ENCODE measurements at regions not wholly inside any gene's neighbourhood (a gene's known extent, or its start where the extent isn't known, plus 50 kb on each side); places are given as distances from the start of the nearest gene placed in this dataset.

DNA sequence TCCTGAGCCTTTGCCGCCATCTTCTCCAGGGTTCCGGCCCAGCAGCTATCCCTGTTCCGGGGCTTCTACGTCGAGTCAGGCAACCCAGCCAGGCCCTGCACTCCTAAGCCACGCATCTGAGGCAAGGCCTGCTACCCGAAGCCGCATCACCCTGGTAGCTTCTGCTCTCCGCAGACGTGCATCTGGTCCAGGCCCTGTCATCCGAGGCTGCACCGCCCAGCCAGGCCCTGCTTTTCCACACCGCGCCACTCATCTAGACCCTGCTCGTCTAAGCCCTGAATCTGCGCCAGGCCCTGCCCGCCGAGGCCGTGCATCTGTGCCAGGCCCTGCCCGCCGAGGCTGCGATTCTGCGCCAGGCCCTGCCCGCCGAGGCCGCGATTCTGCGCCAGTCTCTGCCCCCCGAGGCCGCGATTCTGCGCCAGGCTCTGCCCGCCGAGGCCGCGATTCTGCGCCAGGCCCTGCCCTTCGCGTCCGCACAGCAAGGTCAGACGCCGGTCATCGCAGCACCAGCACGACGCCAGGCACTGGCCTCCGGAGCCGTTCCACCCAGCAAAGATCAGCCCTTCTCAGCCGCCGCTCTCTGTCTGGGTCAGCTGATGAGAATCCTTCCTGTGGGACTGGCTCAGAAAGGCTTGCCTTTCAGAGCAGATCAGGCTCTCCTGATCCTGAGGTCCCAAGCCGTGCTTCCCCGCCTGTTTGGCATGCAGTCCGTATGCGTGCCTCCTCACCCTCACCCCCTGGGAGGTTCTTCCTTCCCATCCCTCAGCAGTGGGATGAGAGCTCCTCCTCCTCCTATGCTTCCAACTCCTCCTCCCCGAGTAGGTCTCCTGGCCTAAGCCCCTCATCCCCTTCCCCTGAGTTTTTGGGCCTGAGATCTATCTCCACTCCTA lies 75.1 kb downstream of the NUDT10 start:
- Histone ChIP-seq H3K4me3 (no peak overlapping the region), H3K36me3 (no peaks in the 10 kb centered on the region), H3K9me3 (no peaks in the 10 kb centered on the region), H3K27me3 (no peaks in the 10 kb centered on the region), H3K27ac (no peak overlapping the region), H3K4me1 (no peaks in the 10 kb centered on the region)
- no peak for DNase-seq
- intact Hi-C loops (cut with DNase I; ENCODE audit: low total_unique reads): no loop called here
- TF ChIP-seq, protein P1, sequence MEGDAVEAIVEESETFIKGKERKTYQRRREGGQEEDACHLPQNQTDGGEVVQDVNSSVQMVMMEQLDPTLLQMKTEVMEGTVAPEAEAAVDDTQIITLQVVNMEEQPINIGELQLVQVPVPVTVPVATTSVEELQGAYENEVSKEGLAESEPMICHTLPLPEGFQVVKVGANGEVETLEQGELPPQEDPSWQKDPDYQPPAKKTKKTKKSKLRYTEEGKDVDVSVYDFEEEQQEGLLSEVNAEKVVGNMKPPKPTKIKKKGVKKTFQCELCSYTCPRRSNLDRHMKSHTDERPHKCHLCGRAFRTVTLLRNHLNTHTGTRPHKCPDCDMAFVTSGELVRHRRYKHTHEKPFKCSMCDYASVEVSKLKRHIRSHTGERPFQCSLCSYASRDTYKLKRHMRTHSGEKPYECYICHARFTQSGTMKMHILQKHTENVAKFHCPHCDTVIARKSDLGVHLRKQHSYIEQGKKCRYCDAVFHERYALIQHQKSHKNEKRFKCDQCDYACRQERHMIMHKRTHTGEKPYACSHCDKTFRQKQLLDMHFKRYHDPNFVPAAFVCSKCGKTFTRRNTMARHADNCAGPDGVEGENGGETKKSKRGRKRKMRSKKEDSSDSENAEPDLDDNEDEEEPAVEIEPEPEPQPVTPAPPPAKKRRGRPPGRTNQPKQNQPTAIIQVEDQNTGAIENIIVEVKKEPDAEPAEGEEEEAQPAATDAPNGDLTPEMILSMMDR (IDR thresholded peaks at IDR 0.05): no peak

DNA sequence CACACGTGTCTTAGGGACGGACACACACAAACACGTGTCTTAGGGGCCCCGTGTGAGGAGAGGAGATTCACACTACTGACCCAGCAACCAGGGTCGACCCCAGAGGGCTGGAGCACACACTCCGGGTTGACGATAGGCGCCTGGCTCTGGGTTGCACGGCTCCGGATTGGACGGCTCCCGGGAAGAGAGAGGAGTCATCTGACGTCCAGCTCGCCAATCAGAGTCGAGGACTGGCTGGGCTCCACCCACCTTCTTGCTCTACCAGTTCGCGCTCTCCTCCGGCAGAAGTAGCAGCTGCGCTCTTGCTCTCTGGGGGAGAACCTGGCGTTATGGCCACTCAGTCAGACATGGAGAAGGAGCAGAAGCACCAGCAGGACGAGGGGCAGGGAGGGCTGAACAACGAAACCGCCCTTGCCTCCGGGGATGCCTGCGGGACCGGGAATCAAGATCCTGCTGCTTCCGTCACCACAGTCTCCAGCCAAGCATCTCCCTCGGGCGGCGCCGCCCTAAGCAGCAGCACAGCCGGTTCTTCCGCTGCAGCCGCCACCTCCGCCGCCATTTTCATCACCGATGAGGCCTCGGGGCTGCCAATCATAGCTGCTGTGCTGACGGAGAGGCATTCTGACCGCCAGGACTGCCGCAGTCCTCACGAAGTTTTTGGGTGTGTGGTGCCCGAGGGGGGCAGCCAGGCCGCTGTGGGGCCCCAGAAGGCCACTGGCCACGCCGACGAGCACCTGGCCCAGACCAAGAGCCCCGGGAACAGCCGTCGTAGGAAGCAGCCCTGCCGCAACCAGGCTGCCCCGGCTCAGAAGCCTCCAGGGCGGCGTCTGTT lies 74.3 kb downstream of the NUDT10 start:
- intact Hi-C loops (cut with DNase I; ENCODE audit: low total_unique reads): no loop called here
- no peaks in the 10 kb centered on the region for H3K27me3 ChIP-seq
- H3K4me1 ChIP-seq: no peaks in the 10 kb centered on the region
- DNase-seq: no peak
- H3K9me3 ChIP-seq: no peaks in the 10 kb centered on the region
- no peaks in the 10 kb centered on the region for H3K36me3 ChIP-seq
- no peak overlapping the region for H3K27ac ChIP-seq
- TF ChIP-seq, protein P1 (IDR thresholded peaks at IDR 0.05): no peak
- H3K4me3 ChIP-seq: no peak overlapping the region

DNA sequence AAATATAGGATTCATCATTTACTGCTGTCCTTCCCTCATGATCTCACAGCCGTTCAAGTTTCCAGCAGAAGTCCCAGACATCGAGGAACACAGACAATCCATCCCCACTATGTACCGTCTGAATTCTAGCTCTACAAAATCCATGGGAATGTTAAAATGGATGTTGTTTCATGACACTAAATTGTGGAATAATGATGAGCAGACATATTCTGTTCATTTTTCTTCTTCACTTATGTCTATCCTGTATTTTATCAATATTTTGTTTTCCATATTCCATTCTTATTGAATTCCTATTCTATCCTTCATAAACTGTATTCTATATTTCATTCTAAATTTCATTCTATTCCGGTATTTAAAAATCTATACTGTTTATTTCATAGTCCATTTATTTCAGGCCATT lies 71.8 kb downstream of the NUDT10 start:
- intact Hi-C loops (cut with DNase I; ENCODE audit: low total_unique reads): no loop called here
- Histone ChIP-seq H3K27me3 (no peaks in the 10 kb centered on the region), H3K9me3 (no peaks in the 10 kb centered on the region), H3K36me3 (no peaks in the 10 kb centered on the region), H3K4me1 (no peaks in the 10 kb centered on the region), H3K27ac (no peak overlapping the region), H3K4me3 (no peak overlapping the region)
- TF ChIP-seq, protein P1 (IDR thresholded peaks at IDR 0.05): no peak
- no peak for DNase-seq

DNA sequence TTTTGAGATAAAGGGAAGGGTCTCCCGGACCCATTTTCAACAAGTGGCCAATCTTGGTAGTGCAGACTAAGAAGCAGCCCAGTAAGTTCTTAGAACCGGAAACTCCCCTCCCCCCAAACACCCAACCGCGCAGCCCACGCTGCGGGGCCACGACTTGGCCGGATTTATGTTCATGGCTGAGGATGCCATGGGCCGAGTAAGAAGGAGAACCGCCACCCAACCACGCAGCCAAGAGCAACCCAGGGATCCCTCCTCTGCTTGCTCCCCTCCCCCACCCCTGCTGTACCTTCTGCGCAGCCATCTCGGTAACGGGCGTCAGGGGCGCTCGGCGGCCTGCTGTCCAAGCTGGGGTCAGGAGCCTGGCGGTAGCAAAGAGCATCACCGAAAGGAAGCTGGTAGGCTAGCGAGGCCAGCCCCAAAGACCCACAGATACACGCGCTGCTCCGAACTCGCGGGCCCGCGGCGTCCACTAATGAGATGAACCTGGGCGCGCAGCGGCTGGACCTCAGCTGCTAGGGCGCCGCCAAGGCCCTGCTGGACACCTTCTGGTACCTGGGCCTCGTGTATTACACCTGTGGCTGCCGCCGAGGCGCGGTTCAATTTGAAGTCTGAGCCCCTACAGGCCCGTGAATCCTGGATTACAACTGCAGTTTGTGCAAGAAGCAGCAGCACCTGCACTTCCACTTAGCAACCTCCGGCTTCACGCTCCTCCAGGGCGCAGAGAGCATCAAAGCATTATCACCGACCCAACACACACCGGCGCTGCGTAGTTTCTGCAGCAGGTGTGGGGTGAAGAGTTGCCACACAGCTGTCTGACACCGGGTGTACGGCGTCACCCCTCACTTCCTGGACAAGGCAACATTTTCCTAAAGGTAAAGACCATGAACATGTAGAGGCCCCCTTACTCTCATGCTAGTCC lies 63.4 kb downstream of the NUDT10 start:
- Histone ChIP-seq H3K9me3 (no peaks in the 10 kb centered on the region), H3K36me3 (no peaks in the 10 kb centered on the region), H3K4me1 (no peaks in the 10 kb centered on the region), H3K27ac (peak overlapping the region; percentile 54 to 55), H3K4me3 (peak overlapping the region; percentile 54 to 58), H3K27me3 (no peaks in the 10 kb centered on the region)
- intact Hi-C loops (cut with DNase I; ENCODE audit: low total_unique reads): no loop called here
- DNase-seq: no peak
- TF ChIP-seq, protein P1 (IDR thresholded peaks at IDR 0.05): peak; percentile 31 to 33

DNA sequence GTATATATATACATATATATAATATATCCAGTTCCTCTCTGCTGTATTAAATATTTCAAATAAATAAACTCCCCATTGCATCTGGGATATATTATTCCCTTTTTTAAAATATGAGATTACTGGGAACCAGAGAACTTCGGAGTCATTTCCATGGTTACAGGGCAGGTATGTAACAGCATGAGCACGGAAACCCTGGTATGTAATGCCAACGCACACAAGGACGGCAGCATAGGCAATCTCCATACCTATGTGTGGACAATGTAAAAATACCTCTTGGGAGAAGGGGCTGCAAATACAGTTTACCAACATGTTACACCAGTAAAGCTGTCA lies 62.8 kb downstream of the NUDT10 start:
- DNase-seq: no peak
- H3K9me3 ChIP-seq: no peaks in the 10 kb centered on the region
- no peaks in the 10 kb centered on the region for H3K36me3 ChIP-seq
- TF ChIP-seq, protein P1 (IDR thresholded peaks at IDR 0.05): no peak
- no peaks in the 10 kb centered on the region for H3K4me1 ChIP-seq
- intact Hi-C loops (cut with DNase I; ENCODE audit: low total_unique reads): no loop called here
- H3K27me3 ChIP-seq: no peaks in the 10 kb centered on the region
- peak overlapping the region in 1 of 2 donors; percentile 55 for H3K27ac ChIP-seq
- peak overlapping the region; percentile 54 to 58 for H3K4me3 ChIP-seq

Data from tibial artery (tissue), 4 donors.